GM11168 (cell line): ENCODE measurements at regions not wholly inside any gene's neighbourhood (a gene's known extent, or its start where the extent isn't known, plus 50 kb on each side); places are given as distances from the start of the nearest gene placed in this dataset.
"Not testable (repeated sequence)": the region's sequence is repeated elsewhere in the genome, so short reads cannot be mapped to it uniquely, and the experiment has no call there.

Experiments
- in situ Hi-C: fragments of 300-500 bp; cut with MboI; formaldehyde crosslinking; loops from one replicate; pipeline ENCODE4 v1.12.0; 2022; ENCODE audit warnings: low sequenced_read_pairs; ENCODE audit not compliant: unreplicated experiment

- in situ Hi-C loops = no loop called here
Observed at GRCh38 chr10:9254353-9254752, 1199.9 kb downstream of the GATA3 start.

DNA sequence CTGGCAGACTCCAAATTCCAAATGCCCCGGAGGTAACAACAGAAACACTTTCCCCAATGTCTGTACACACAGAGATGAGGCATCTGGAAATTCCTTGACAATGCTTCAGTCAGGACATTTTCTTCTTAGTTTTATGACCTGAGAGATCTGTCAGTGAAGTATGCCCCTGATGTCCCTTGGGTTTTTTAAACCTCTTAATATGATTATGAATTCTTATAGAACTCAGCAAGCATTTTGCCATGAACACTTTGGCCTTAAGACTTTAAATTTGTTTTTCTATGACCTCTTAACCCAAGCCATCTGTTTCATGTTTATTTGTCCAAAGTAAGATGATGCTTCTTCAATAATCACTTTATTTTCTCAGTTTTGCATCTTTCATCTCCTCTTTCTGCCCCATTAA is 1206.2 kb downstream of the GATA3 start:
- in situ Hi-C loops = no loop called here

GRCh38 chr10:9262770-9263169 is 1208.3 kb downstream of the GATA3 start:
- in situ Hi-C loops = no loop called here

GRCh38 chr10:9268176-9268575 is 1213.7 kb downstream of the GATA3 start:
- in situ Hi-C loops = no loop called here

DNA sequence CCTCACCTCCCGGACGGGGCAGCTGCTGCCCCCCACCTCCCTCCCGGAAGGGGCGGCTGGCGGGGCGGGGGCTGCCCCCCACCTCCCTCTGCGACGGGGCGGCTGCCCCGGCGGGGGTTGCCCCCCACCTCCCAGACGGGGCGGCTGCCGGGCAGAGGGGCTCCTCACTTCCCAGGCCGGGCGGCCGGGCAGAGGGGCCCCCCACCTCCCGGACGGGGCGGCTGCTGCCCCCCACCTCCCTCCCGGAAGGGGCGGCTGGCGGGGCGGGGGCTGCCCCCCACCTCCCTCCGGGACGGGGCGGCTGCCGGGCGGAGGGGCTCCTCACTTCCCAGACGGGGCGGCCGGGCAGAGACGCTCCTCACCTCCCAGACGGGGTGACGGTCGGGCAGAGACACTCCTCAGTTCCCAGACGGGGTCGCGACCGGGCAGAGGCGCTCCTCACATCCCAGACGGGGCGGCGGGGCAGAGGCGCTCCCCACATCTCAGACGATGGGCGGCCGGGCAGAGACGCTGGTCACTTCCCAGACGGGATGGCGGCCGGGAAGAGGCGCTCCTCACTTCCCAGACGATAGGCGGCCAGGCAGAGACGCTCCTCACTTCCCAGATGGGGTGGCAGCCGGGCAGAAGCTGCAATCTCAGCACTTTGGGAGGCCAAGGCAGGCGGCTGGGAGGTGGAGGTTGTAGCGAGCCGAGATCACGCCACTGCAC is 1218.8 kb downstream of the GATA3 start:
- in situ Hi-C loops = not testable (repeated sequence)

GRCh38 chr10:9274206-9274755 is 1219.8 kb downstream of the GATA3 start:
- in situ Hi-C loops = no loop called here

DNA sequence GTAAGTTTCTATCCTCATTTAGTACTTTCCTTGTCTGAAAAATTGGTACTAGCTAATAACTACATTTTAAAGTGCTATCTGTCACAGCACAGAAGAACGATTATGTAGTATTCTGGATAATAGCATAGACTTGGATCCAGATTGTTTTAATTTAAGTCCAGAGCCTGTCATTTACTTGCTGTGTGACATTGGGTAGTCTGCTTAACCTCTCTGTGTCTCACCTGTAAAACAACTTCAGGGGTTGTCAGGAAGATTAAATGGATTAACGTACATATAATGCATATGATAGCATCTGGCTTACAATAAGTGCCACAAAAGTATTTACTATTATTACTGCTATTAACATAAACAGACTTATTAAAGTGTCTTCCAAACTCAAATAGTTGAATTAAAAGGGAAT is 1221.4 kb downstream of the GATA3 start:
- in situ Hi-C loops = no loop called here

DNA sequence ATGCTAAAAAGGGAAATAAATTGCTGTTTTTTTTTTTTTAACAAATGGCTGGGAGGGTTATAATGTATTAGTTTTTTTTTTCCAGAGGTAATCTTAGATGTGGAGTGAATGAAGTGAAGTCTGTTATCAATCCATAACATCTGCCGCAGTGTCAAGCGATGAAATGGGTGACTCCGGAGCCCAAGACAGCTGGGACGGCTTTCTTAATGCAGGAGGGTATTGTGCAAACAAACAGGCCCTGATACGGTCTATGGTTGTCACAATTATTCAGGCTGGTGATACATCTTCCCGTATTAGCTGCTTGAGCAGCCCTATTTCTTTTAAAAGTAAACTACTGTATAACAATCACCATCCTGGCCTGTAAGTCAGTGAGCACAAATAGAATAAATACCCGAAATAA is 1231.2 kb downstream of the GATA3 start:
- in situ Hi-C loops = no loop called here

DNA sequence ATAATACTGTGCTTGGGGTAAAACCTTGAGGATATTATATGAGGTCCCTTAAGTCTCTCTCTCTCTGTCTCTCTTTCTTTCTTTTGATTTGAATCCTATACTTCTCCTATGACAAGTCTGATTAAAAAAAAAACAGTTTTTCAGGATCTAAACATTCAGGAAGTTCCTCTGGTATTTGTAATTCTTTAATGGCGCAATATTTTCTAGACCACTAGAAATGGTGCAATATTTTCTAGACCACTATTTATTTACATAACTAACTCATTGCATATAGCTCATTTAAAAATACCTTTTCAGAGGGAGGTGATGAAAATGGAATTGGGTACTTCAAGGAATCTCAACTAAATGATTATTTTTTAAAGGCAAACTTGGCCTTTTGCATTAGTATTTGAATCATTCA is 1235.3 kb downstream of the GATA3 start:
- in situ Hi-C loops = no loop called here

DNA sequence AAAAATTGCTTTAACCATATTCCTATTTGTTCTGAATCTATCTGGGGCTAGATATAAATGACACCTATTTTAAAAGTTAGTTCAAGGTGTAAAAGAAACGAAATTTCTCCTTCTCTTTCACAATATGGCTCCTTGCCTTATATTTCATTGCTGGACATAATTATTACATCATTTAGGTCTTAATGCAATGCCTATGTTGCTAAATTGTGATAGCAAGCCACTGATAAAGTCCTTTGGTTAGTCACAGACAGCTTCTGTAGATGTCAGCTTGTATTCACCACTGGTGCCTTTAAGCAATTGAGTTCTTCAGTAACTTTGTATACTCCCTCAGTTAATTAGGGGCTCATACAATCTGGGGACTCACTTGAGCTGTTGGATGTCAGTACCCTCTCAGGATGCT is 1236.6 kb downstream of the GATA3 start:
- in situ Hi-C loops = no loop called here

- in situ Hi-C loops = no loop called here
Observed at GRCh38 chr10:9294132-9294663, 1239.7 kb downstream of the GATA3 start.

- in situ Hi-C loops = no loop called here
Observed at GRCh38 chr10:9294865-9295264, 1240.4 kb downstream of the GATA3 start.

GRCh38 chr10:9296190-9296589 is 1241.7 kb downstream of the GATA3 start:
- in situ Hi-C loops = no loop called here

- in situ Hi-C loops = no loop called here
Observed at GRCh38 chr10:9297580-9297979, 1243.1 kb downstream of the GATA3 start.

GRCh38 chr10:9299966-9300365 is 1245.5 kb downstream of the GATA3 start:
- in situ Hi-C loops = no loop called here

DNA sequence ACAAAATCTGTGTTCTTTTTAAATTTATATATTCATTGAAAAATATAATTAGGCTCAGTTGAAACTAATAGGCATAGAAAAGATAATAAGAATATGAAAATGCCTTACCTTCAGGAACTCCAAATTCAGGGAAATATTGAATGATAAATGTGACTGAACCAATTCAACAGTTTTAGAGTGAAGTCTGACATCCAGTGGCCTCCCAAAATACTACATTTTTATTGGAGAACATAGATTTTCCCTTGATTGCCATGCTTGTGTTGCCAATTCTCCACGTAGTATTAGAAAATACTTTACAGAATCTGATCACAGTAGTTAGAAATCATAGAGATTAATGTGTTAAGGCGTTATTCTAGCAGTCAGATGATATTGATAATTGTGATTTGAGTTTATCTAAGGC is 1246.7 kb downstream of the GATA3 start:
- in situ Hi-C loops = no loop called here

DNA sequence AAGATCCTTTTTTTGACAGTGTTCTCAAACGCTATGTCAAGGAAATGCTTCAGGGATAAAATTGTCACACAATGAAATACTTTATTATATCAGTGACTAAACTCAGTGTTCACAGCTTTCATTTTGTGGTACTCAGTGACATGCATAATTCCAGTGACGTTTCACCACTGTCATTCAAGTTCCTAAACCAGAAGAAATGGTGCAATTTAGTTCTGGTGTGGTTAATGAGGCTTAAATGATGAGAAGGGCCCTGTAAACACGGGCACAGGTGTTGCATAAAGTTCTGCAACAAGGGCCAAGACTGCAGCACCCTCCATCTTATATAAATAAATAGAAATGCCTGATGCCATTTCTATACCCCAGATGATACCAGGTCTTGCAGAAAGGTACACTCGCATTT is 1247.1 kb downstream of the GATA3 start:
- in situ Hi-C loops = no loop called here

DNA sequence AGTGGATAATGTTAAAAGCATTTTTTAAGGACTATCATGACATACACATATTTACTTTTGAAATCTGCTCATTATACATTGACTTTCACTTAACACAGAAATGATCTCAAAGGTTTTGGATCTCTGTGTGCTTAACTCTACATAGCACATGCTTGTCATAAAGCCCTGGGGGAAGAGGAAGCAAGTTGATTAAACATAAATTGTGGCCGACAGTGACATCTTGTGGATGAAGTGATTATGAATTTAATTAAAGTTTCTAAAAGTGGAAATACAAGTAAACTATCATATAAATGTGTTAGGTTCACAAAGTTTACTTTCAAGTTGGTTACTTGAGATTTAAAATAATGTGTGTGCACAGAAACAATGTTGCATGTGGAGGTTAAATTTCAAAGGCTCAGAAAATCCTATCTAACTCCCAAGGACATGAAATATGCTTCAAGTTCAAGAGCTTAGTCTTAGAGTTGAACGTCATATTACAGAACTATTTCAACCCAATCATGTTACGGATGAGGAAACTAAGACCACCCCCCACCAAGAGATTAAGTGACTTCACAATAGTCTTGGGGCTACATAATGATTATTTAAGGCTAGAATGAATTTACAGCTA is 1247.8 kb downstream of the GATA3 start:
- in situ Hi-C loops = no loop called here

- in situ Hi-C loops = no loop called here
Observed at GRCh38 chr10:9305018-9305655, 1250.6 kb downstream of the GATA3 start.

DNA sequence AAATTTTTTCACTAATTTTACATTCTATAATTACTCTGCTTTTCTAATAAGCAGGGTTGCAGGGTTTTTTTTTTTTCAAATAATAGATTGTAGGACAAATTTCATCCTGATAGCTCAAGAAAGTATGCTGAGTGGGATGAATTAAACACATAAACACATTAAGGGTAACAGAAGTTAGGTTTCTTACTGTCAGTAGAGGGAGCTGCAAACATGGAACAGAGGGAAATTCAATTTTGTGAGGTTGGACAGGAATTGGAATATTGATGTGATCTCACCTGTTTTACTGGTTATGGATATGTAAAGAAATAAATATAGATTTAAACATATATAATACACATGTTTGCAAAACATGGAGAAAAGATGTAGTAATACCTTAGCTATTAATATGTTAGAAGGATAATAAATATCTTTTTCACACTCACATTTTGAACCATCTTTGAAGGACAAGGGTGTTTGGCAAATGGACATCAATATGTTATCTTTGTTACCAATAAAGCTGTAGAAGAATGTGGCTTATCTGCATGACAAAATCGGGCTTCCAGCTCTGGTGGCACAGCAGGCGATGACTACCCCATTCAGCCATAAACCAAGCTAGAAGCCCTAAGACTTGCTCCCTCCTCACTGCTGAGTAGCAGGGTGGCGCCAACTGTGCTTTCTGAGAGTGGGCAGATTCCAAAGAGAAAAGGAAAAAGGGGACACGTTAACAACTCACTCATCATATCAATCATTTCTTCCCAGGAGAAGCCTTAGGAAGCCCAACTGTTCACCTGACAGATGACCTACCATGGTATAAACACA is 1257.4 kb downstream of the GATA3 start:
- in situ Hi-C loops = no loop called here
